Vagina (tissue), 2 donors: ENCODE measurements at regions not wholly inside any gene's neighbourhood (a gene's known extent, or its start where the extent isn't known, plus 50 kb on each side); places are given as distances from the start of the nearest gene placed in this dataset.

Source experiments
- POLR2A ChIP-seq, 2 donors: fragments of 450-650 bp; IDR thresholded peaks; one replicate each; pipeline ENCODE4 v1.6.1; 2017; ENCODE audit warnings: antibody characterized with exemption in 2 of 2, mild to moderate bottlenecking in 2 of 2, moderate library complexity in 2 of 2
- POLR2AphosphoS5 ChIP-seq, 2 donors: sonication (generic); formaldehyde crosslinking; IDR thresholded peaks; one replicate each; pipeline ENCODE4 v1.9.0; 2017; ENCODE audit warnings: antibody characterized with exemption in 2 of 2, mild to moderate bottlenecking in 2 of 2, low read depth in 1 of 2; ENCODE audit not compliant: insufficient read depth in 1 of 2
- TF ChIP-seq, protein P1 (sequence below), 3 experiments: fragments of 450-650 bp in 2 of 3; fragments of 200-600 bp in 1 of 3; sonication (generic) in 1 of 3; IDR thresholded peaks; one replicate each; pipeline ENCODE4 v1.5.1; 2017 to 2019; ENCODE audit warnings: antibody characterized with exemption in 3 of 3, mild to moderate bottlenecking in 2 of 3, moderate library complexity in 2 of 3

DNA sequence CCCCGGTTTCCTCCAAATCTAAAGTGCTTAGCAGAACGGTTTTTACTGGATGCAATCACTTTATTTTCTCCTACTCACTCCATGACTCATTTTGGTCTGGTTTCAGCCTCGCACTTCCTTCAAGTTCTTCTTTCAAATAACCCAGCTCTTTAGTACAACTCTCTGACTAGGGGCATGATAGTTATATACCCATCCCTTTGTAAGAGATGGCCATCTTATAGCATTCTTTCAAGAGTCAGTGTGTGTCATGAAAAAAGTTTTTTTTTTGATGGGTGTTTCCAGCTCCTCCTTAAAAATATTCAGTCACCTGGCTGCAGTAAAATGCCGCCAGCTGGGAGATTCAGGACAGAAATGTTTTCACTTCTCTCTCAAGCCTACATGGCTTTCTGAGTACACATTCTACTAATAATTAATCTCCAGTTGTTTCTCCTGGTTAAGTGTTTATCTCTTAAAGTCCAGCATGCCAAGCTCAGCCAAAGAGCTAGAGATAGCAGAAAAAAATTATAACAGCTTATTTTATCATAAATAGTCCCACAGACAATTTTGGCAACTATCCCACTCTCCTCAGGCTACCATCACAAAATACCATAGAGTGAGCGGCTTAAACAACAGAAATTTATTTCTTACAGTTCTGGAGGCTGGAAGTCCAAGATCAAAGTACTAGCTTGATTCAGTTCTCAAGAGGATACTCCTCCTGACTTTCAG lies 139.3 kb downstream of the GASK1B start:
- TF ChIP-seq, protein P1, sequence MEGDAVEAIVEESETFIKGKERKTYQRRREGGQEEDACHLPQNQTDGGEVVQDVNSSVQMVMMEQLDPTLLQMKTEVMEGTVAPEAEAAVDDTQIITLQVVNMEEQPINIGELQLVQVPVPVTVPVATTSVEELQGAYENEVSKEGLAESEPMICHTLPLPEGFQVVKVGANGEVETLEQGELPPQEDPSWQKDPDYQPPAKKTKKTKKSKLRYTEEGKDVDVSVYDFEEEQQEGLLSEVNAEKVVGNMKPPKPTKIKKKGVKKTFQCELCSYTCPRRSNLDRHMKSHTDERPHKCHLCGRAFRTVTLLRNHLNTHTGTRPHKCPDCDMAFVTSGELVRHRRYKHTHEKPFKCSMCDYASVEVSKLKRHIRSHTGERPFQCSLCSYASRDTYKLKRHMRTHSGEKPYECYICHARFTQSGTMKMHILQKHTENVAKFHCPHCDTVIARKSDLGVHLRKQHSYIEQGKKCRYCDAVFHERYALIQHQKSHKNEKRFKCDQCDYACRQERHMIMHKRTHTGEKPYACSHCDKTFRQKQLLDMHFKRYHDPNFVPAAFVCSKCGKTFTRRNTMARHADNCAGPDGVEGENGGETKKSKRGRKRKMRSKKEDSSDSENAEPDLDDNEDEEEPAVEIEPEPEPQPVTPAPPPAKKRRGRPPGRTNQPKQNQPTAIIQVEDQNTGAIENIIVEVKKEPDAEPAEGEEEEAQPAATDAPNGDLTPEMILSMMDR (IDR thresholded peaks at IDR 0.05), result no peak
- TF ChIP-seq POLR2AphosphoS5 (IDR thresholded peaks at IDR 0.05; ENCODE audit: insufficient read depth in 1 of 2, low read depth in 1 of 2) (peak in 1 of 2 donors; percentile 40), POLR2A (IDR thresholded peaks at IDR 0.05) (no peak)
